Astrocyte (in vitro differentiated cells and primary cell): ENCODE measurements at regions not wholly inside any gene's neighbourhood (a gene's known extent, or its start where the extent isn't known, plus 50 kb on each side); places are given as distances from the start of the nearest gene placed in this dataset.

Experiments used
- DNase-seq: peaks from one replicate; pipeline ENCODE4 v3.0.0-alpha.2; 2010; ENCODE audit warnings: low read depth
- FAIRE-seq: peaks from 2 replicates; lab custom pipeline; 2011; peaks lifted over from hg19 to GRCh38; lab: Jason Lieb, UNC
- H2AFZ ChIP-seq: 2 replicates; pipeline ENCODE4 v1.6.0; 2012; ENCODE audit warnings: low read depth, low read length, inconsistent platforms
- H3K27ac ChIP-seq: 2 replicates; pipeline ENCODE4 v1.5.1; 2011; ENCODE audit warnings: low read depth, low read length, inconsistent platforms
- H3K27me3 ChIP-seq: 2 replicates; pipeline ENCODE4 v1.6.0; 2011; ENCODE audit warnings: low read length, inconsistent platforms; ENCODE audit not compliant: insufficient read depth
- H3K36me3 ChIP-seq: 2 replicates; pipeline ENCODE4 v1.5.1; 2011; ENCODE audit warnings: low read length, inconsistent platforms; ENCODE audit not compliant: insufficient read depth
- H3K4me1 ChIP-seq: 2 replicates; pipeline ENCODE4 v1.5.1; 2011; ENCODE audit warnings: low read length, inconsistent platforms; ENCODE audit not compliant: insufficient read depth
- H3K4me2 ChIP-seq: 2 replicates; pipeline ENCODE4 v1.6.0; 2012; ENCODE audit warnings: low read length, inconsistent platforms
- H3K4me3 ChIP-seq: 2 replicates; pipeline ENCODE4 v1.5.1; 2011; ENCODE audit warnings: low read depth, mild to moderate bottlenecking, low read length, inconsistent platforms; ENCODE audit not compliant: insufficient read depth
- H3K79me2 ChIP-seq: 2 replicates; pipeline ENCODE4 v1.6.0; 2012; ENCODE audit warnings: mild to moderate bottlenecking, low read length, inconsistent platforms; ENCODE audit not compliant: insufficient read depth
- H3K9ac ChIP-seq: 2 replicates; pipeline ENCODE4 v1.6.0; 2012; ENCODE audit warnings: mild to moderate bottlenecking, low read length, inconsistent platforms
- H3K9me3 ChIP-seq: 2 replicates; pipeline ENCODE4 v1.5.1; 2012; ENCODE audit warnings: low read depth, mild to moderate bottlenecking, low read length, inconsistent platforms; ENCODE audit not compliant: insufficient read depth
- H4K20me1 ChIP-seq: 2 replicates; pipeline ENCODE4 v1.6.0; 2012; ENCODE audit warnings: low read length, inconsistent platforms; ENCODE audit not compliant: insufficient read depth
- H3K27ac Mint-ChIP-seq: one replicate; pipeline ENCODE4 v1.8.0; 2021; ENCODE audit warnings: mild to moderate bottlenecking, mixed read lengths; ENCODE audit not compliant: unreplicated experiment
- H3K27me3 Mint-ChIP-seq: one replicate; pipeline ENCODE4 v1.8.0; 2021; ENCODE audit warnings: low read depth, mixed read lengths; ENCODE audit not compliant: unreplicated experiment
- H3K36me3 Mint-ChIP-seq: one replicate; pipeline ENCODE4 v1.8.0; 2021; ENCODE audit warnings: low read depth, mixed read lengths; ENCODE audit not compliant: unreplicated experiment
- H3K4me1 Mint-ChIP-seq: one replicate; pipeline ENCODE4 v1.8.0; 2021; ENCODE audit warnings: low read depth, mixed read lengths; ENCODE audit not compliant: unreplicated experiment
- H3K4me3 Mint-ChIP-seq: one replicate; pipeline ENCODE4 v1.8.0; 2021; ENCODE audit warnings: mild to moderate bottlenecking, moderate library complexity, mixed read lengths; ENCODE audit not compliant: unreplicated experiment
- H3K9me3 Mint-ChIP-seq: one replicate; pipeline ENCODE4 v1.8.0; 2021; ENCODE audit warnings: mild to moderate bottlenecking, mixed read lengths; ENCODE audit not compliant: unreplicated experiment
- CTCF ChIP-seq: IDR thresholded peaks from 2 replicates; pipeline ENCODE4 v1.5.1; 2011; ENCODE audit warnings: low read depth, mild to moderate bottlenecking, inconsistent platforms, low read length, moderate library complexity; ENCODE audit not compliant: insufficient read depth
- EZH2 ChIP-seq: IDR thresholded peaks from 2 replicates; pipeline ENCODE4 v1.6.1; 2012; ENCODE audit warnings: mild to moderate bottlenecking, low read length, inconsistent platforms; ENCODE audit not compliant: insufficient read depth

GRCh38 chr6:67287566-67287965, 1347.5 kb upstream of the ADGRB3 start:
- no peak overlapping the region for H3K4me3 Mint-ChIP-seq
- Histone ChIP-seq H4K20me1 (no peaks in the 10 kb centered on the region), H3K4me3 (no peak overlapping the region), H3K4me1 (no peaks in the 10 kb centered on the region), H3K9ac (no peak overlapping the region), H3K9me3 (no peaks in the 10 kb centered on the region), H3K27me3 (no peaks in the 10 kb centered on the region), H3K4me2 (no peak overlapping the region), H3K79me2 (no peaks in the 10 kb centered on the region), H3K27ac (no peak overlapping the region), H2AFZ (no peak overlapping the region), H3K36me3 (no peaks in the 10 kb centered on the region)
- FAIRE-seq (no peak), DNase-seq (no peak)
- peaks cover 2% of the 10 kb centered on the region for H3K27me3 Mint-ChIP-seq
- TF ChIP-seq CTCF (no peak), EZH2 (no peak)
- H3K36me3 Mint-ChIP-seq: no peaks in the 10 kb centered on the region
- H3K27ac Mint-ChIP-seq: no peak overlapping the region
- no peaks in the 10 kb centered on the region for H3K4me1 Mint-ChIP-seq
- H3K9me3 Mint-ChIP-seq: peaks cover 2% of the 10 kb centered on the region

GRCh38 chr6:67285770-67286495, 1349.1 kb upstream of the ADGRB3 start:
- DNase-seq (peak; percentile 14), FAIRE-seq (no peak)
- Histone ChIP-seq H3K27ac (no peak overlapping the region), H3K9me3 (no peaks in the 10 kb centered on the region), H2AFZ (no peak overlapping the region), H3K4me1 (no peaks in the 10 kb centered on the region), H3K79me2 (no peaks in the 10 kb centered on the region), H4K20me1 (no peaks in the 10 kb centered on the region), H3K4me2 (no peak overlapping the region), H3K9ac (no peak overlapping the region), H3K27me3 (no peaks in the 10 kb centered on the region), H3K36me3 (no peaks in the 10 kb centered on the region), H3K4me3 (no peak overlapping the region)
- Mint-ChIP-seq H3K4me1 (no peaks in the 10 kb centered on the region), H3K4me3 (no peak overlapping the region), H3K9me3 (peaks cover 2% of the 10 kb centered on the region), H3K27me3 (peaks cover 2% of the 10 kb centered on the region), H3K36me3 (no peaks in the 10 kb centered on the region), H3K27ac (no peak overlapping the region)
- TF ChIP-seq CTCF: no peak
- TF ChIP-seq EZH2: no peak

GRCh38 chr6:67277312-67277711, 1357.8 kb upstream of the ADGRB3 start:
- Histone ChIP-seq H3K4me3 (no peak overlapping the region), H3K9me3 (no peaks in the 10 kb centered on the region), H2AFZ (no peak overlapping the region), H3K4me2 (no peak overlapping the region), H3K27ac (no peak overlapping the region), H3K36me3 (no peaks in the 10 kb centered on the region), H3K9ac (no peak overlapping the region), H3K4me1 (no peaks in the 10 kb centered on the region), H3K27me3 (no peaks in the 10 kb centered on the region), H3K79me2 (no peaks in the 10 kb centered on the region), H4K20me1 (no peaks in the 10 kb centered on the region)
- Mint-ChIP-seq H3K4me1 (no peaks in the 10 kb centered on the region), H3K36me3 (no peaks in the 10 kb centered on the region), H3K4me3 (no peak overlapping the region), H3K27ac (no peak overlapping the region), H3K27me3 (no peaks in the 10 kb centered on the region), H3K9me3 (no peaks in the 10 kb centered on the region)
- DNase-seq (no peak), FAIRE-seq (no peak)
- no peak for TF ChIP-seq CTCF
- TF ChIP-seq EZH2: no peak
